Mesothelial cell of epicardium (in vitro differentiated cells): ENCODE measurements at regions not wholly inside any gene's neighbourhood (a gene's known extent, or its start where the extent isn't known, plus 50 kb on each side); places are given as distances from the start of the nearest gene placed in this dataset.

ENCODE experiments used
- DNase-seq, 2 experiments: peaks; one replicate each; pipeline ENCODE4 v3.0.0; 2021; ENCODE audit warnings: low spot score in 2 of 2; ENCODE audit not compliant: unreplicated experiment in 2 of 2
- H3K27ac Mint-ChIP-seq: 2 replicates; pipeline ENCODE4 v1.8.0; 2021; ENCODE audit warnings: mixed read lengths
- H3K27me3 Mint-ChIP-seq: 2 replicates; pipeline ENCODE4 v1.8.0; 2021; ENCODE audit warnings: low read depth, mixed read lengths
- H3K36me3 Mint-ChIP-seq: 2 replicates; pipeline ENCODE4 v1.8.0; 2021; ENCODE audit warnings: mixed read lengths
- H3K4me1 Mint-ChIP-seq: 2 replicates; pipeline ENCODE4 v1.8.0; 2021; ENCODE audit warnings: mixed read lengths
- H3K4me3 Mint-ChIP-seq: 2 replicates; pipeline ENCODE4 v1.8.0; 2021; ENCODE audit warnings: mild to moderate bottlenecking, moderate library complexity, mixed read lengths
- H3K9me3 Mint-ChIP-seq: 2 replicates; pipeline ENCODE4 v1.8.0; 2021; ENCODE audit warnings: mixed read lengths
- CTCF ChIP-seq: fragments of 200-600 bp; sonication (generic); IDR thresholded peaks from one replicate; pipeline ENCODE4 v1.5.0; 2021; ENCODE audit warnings: antibody characterized with exemption; ENCODE audit not compliant: unreplicated experiment

DNA sequence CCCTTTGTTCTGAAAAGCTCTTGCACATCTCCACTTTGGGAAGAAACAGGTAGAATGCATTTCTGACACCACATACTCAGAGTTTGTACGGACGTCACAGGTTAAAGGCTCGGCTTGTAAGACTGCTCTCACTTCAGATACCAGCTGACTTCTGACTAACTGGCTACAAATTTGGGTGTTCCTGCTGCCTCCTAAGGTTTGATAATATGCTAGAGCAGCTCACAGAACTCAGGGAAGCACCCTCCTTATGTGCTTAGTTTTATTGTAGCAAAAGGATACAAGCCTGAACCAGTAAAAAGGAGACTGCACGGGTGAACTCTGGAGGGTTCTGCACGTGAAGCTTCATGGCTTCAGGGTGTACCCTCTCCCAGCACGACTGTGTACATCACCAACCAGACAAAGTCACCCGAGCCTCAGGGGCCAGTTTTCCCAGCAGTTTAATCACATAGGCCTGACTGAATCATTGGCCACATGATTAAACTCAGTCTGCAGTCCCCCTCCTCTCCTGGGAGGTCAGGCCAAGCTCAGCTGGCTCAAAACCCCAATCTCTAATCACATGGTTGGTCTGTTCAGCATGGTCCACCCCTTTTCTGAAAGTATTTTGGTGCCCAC, 749.5 kb upstream of the RAB6C start:
- peaks cover 16% of the 10 kb centered on the region for H3K4me1 Mint-ChIP-seq
- H3K27ac Mint-ChIP-seq, result no peak overlapping the region
- no peak for TF ChIP-seq CTCF
- no peaks in the 10 kb centered on the region for H3K27me3 Mint-ChIP-seq
- H3K9me3 Mint-ChIP-seq, result no peaks in the 10 kb centered on the region
- no peak overlapping the region for H3K4me3 Mint-ChIP-seq
- H3K36me3 Mint-ChIP-seq, result no peaks in the 10 kb centered on the region
- no peak for DNase-seq

DNA sequence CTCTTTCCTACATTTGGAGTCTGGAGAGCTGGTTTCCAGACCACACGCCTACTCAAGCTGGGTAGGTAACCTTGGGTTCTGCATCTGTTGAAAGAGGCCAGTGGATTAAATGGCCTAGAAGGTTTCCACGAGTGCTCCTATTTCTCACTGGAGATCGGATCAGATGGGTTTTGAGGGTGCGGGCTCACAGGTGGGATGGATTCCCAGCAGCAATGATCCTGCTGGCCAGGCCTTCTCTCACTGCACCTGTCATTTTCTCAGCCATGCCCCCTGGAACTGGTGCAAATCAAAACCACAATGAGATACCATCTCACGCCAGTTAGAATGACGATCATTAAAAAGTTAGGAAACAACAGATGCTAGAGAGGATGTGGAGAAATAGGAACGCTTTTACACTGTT, 747.5 kb upstream of the RAB6C start:
- TF ChIP-seq CTCF, result no peak
- Mint-ChIP-seq H3K9me3 (peaks cover 13% of the 10 kb centered on the region), H3K4me3 (no peak overlapping the region), H3K36me3 (no peaks in the 10 kb centered on the region), H3K27ac (no peak overlapping the region), H3K27me3 (no peaks in the 10 kb centered on the region), H3K4me1 (peaks cover 7% of the 10 kb centered on the region)
- DNase-seq, result no peak

DNA sequence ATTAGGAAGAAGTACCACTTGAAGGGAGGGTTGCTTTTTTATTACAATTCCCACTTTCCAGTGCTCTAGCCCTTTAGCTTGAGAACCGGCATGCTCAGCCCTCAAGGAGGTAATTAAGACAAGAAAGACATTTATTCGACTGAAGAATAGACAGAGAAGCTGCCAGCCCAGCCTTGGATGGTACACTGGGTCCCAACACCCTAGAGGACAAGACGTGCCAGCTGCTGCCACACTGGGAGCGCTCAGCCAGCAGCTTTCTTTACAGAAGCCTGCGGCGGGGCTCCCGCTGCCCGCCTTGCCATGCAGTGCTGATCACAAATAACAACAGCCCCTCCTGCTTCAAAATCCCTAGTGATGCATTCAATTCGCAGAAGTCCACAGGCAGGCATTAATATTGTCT, 746.3 kb upstream of the RAB6C start:
- Mint-ChIP-seq H3K27ac (no peak overlapping the region), H3K4me1 (peaks cover 10% of the 10 kb centered on the region), H3K9me3 (peaks cover 19% of the 10 kb centered on the region), H3K27me3 (no peaks in the 10 kb centered on the region), H3K36me3 (no peaks in the 10 kb centered on the region), H3K4me3 (no peak overlapping the region)
- DNase-seq, result no peak
- no peak for TF ChIP-seq CTCF

DNA sequence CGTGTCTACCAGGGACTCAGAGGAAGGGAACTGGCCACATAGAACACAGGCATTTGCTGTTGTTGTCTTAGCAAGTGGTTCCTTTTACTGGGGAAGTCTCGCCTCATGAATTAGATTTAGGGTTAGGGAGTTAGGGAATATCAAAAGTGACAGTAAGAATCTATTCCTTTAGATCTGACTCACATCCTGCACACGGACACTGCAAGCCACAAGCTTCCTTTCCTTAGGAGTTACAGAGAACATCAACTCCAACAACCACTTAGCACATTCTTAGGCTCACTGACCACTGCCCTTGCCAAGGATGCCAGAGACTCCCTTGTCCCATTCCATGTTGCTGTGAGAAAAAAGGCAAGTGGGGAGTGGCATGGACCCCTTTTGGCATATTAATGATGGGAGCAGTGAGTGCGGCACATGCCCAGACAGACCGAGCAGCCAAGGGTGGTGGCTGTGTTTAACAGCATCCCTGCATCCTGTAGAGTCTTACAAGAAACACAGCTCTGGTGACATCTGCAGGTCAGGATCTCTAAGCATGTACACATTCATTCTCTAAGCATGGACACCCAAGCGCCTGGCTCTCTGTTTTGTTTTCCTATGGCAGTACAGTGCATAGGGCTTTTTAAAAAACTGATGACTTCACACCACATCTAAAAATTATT, 745.6 kb upstream of the RAB6C start:
- no peak for DNase-seq
- peaks cover 21% of the 10 kb centered on the region for H3K9me3 Mint-ChIP-seq
- H3K4me1 Mint-ChIP-seq, result peaks cover 9% of the 10 kb centered on the region
- no peaks in the 10 kb centered on the region for H3K36me3 Mint-ChIP-seq
- H3K4me3 Mint-ChIP-seq, result no peak overlapping the region
- no peak overlapping the region for H3K27ac Mint-ChIP-seq
- TF ChIP-seq CTCF, result no peak
- H3K27me3 Mint-ChIP-seq, result no peaks in the 10 kb centered on the region

GRCh38 chr2:129236601-129237000, 742.9 kb upstream of the RAB6C start:
- no peak overlapping the region for H3K27ac Mint-ChIP-seq
- peaks cover 20% of the 10 kb centered on the region for H3K4me1 Mint-ChIP-seq
- no peak for DNase-seq

More at GRCh38 chr2:129236601-129237000, 742.9 kb upstream of the RAB6C start:
- no peak for TF ChIP-seq CTCF
- Mint-ChIP-seq H3K9me3 (peaks cover 21% of the 10 kb centered on the region), H3K27me3 (no peaks in the 10 kb centered on the region), H3K36me3 (no peaks in the 10 kb centered on the region), H3K4me3 (no peak overlapping the region)
